Peyer's patch (tissue), 4 donors: ENCODE measurements at regions not wholly inside any gene's neighbourhood (a gene's known extent, or its start where the extent isn't known, plus 50 kb on each side); places are given as distances from the start of the nearest gene placed in this dataset.

Source experiments
- CTCF ChIP-seq, 6 experiments: fragments of 450-650 bp in 4 of 6; fragments of 200-600 bp in 2 of 6; sonication (generic) in 1 of 6; IDR thresholded peaks; one replicate each; pipeline ENCODE4 v1.5.1; 2017 to 2019; ENCODE audit warnings: antibody characterized with exemption in 6 of 6, mild to moderate bottlenecking in 3 of 6, moderate library complexity in 1 of 6
- POLR2A ChIP-seq, 2 donors: fragments of 450-650 bp; IDR thresholded peaks; one replicate each; pipeline ENCODE4 v1.5.1; 2017; ENCODE audit warnings: antibody characterized with exemption in 2 of 2, mild to moderate bottlenecking in 2 of 2, moderate library complexity in 2 of 2

GRCh38 chr6:208938-209337 is 83.3 kb upstream of the DUSP22 start:
- TF ChIP-seq CTCF (IDR thresholded peaks at IDR 0.05) (no peak), POLR2A (IDR thresholded peaks at IDR 0.05) (no peak)
